Endometrium (tissue), 2 donors: ENCODE measurements at regions not wholly inside any gene's neighbourhood (a gene's known extent, or its start where the extent isn't known, plus 50 kb on each side); places are given as distances from the start of the nearest gene placed in this dataset.
"Not testable (repeated sequence)": the region's sequence is repeated elsewhere in the genome, so short reads cannot be mapped to it uniquely, and the experiment has no call there.

Experiments
- FAIRE-seq: peaks from 2 replicates; lab custom pipeline; 2012; peaks lifted over from hg19 to GRCh38; lab: Jason Lieb, UNC
- donor health status: control.
- donor health status: control.

DNA sequence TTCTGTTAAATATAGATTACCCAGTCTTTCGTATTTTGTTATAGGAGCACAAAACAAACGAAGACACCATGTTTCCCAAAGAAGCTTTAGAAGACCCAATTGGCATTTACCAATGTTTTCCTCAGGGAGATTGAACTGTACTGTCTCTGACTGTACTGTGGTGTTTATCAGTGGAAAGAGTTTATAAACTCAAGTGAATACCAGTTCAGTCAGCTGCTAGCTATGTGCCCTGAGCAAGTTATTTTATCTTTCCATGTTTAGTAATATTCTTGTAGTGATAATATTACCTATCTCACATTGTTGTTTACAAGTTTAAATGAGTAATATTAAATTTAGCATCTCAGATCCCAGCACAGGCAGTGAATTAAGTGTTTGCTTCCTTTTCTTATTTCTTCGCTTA is 773.2 kb downstream of the KCNA4 start:
- FAIRE-seq = no peak

DNA sequence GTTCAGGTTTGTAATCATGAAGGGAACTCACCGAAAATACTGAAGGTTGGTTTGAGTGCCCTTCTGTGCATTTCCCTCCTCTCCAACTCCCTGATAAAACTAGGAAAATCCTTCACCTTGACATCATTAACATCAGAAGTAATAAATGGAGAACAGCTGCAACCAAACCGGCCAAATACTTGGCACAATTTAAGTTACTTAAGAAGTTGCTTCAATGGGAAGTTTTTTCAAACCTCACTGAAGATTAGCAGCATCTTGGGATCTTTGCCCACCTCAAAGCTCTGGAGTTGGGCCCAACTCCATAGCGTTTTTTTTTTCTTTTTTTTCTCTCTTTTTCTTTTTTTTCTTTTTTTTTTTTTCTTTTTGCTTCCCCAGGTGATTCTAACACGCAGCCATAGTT is 784.8 kb downstream of the KCNA4 start:
- FAIRE-seq = no peak

GRCh38 chr11:29231586-29231985 is 785.2 kb downstream of the KCNA4 start:
- FAIRE-seq = no peak

DNA sequence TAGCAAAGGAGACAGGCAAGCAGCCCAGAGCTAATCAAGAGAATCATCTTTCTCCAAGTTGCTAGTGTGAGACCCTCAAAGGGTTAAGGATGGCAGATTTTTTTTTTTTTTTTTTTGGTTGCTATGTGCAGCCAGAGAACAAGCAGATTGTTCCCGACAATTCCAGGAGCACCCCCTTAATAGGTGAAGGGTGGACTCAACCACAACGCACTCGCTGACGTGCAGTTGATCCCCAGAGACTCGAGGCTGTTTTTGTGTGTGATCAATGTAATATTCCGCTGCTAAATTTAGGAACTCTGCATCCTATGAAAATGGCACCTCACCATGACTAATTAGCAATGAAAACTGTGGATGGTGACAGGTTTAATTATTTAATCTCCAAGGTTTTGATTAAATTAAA is 789.0 kb downstream of the KCNA4 start:
- FAIRE-seq = no peak

- no peak for FAIRE-seq
These were observed 792.0 kb downstream of the KCNA4 start for GRCh38 chr11:29224739-29225384.

- not testable (repeated sequence) for FAIRE-seq
These were observed 797.3 kb downstream of the KCNA4 start for GRCh38 chr11:29219531-29219930.

DNA sequence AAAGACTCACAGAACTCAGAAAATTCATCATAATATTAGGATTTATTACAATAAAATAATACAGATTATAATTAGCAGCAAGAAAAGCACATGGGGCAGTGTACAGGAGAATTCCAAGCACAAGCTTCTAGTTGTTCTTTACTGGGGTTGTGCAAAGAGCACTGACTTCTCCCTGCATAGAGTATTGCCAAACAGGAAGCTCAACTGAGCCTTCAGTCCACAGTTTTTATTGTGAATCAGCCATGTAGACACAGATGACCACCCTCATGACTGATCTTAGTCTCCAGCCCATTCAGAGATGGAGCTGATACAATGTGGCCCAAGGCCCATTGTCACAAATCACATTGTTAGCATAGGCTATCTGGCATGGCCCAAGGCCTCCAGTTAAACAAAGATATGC is 798.9 kb downstream of the KCNA4 start:
- FAIRE-seq = no peak

GRCh38 chr11:29214833-29215232 is 802.0 kb downstream of the KCNA4 start:
- no peak for FAIRE-seq

GRCh38 chr11:29211202-29211601 is 805.6 kb downstream of the KCNA4 start:
- no peak for FAIRE-seq

- no peak for FAIRE-seq
These were observed 806.4 kb downstream of the KCNA4 start for GRCh38 chr11:29210426-29210825.

DNA sequence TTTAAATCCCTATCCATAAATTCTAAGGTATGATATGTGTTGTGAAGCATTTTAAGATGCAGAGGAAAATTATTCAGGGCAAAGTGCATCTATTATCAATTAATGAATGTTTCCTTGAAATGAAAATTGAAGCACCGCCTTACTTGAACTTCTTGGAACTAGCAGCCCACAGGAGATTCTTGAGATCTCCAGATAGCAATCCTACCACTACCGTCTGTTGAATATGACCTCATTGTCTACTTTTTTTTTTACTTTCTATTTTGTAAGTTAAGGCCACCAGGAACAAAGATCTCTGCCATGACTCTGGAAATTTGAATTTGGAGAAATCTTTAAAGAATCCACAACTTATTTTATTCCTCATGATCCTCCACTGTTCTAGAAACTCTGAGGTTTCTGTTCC is 808.7 kb downstream of the KCNA4 start:
- no peak for FAIRE-seq

GRCh38 chr11:29200791-29201562 is 815.9 kb downstream of the KCNA4 start:
- FAIRE-seq = no peak

DNA sequence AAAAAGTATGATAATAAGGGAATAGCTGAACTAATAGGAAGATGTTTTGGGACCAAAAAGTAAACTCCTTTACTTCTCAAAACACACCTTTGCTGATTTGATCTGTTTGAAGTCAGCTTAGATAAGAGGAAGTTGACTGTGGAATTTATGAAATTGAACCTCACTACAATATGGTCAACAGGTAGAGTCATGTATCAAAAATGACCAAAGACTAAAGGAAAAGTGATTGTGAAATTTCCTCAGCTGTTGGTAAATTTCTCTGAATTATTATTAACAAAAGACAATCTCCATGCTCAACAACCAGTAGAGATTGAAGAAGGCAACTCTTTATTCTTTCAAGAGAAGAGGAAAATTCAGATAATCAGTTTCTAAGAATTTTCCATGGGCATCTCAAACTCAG is 826.5 kb downstream of the KCNA4 start:
- no peak for FAIRE-seq

- no peak for FAIRE-seq
These were observed 829.6 kb downstream of the KCNA4 start for GRCh38 chr11:29187215-29187614.

DNA sequence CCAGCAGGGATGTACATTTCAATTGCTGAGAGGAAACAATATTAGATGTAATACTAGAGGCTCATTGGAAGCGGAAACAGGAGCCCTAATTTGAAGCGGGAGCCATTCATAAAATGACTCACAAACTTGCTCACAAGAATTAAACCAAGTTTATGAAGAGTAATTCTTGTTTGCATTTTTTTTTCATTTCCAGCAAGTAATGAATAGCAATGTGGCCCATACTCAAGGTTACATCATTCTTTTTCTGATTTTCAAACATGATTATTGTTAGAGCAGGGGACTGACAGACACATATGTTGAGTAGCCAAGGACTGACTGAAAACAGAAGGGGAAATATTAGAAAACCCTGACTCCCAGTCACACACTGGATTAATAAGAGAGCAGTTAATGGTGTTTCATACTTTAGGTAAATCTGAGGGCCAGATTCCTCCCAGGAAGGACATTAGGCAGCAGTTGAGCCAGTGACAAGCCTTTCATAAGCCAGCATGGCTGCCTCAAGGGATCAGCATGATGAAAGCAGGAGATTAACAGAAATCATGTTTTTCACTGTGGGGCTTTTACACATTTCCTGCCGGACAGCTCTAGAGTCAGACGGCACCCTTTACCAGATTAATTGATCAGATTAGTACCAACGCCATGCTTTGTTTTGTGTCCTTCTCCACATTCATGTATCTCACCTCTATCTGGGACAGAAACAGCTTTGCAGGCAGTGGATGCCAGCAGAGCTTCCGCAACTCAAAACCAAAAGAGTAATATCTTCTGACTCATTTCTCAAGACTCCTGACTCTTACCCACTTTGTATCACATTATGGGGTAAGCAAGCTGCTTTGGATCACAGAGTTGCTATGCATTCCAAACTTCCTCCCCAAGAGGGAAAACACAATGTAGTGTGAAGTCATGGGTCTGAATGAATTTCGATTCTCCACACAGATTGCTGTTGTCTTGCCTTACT is 831.6 kb downstream of the KCNA4 start:
- no peak for FAIRE-seq

- no peak for FAIRE-seq
These were observed 833.5 kb downstream of the KCNA4 start for GRCh38 chr11:29183301-29183700.

- FAIRE-seq = no peak
These were observed 843.2 kb downstream of the KCNA4 start for GRCh38 chr11:29173660-29174062.

- FAIRE-seq = no peak
These were observed 845.4 kb downstream of the KCNA4 start for GRCh38 chr11:29171360-29171950.

GRCh38 chr11:29166306-29166705 is 850.5 kb downstream of the KCNA4 start:
- no peak for FAIRE-seq

DNA sequence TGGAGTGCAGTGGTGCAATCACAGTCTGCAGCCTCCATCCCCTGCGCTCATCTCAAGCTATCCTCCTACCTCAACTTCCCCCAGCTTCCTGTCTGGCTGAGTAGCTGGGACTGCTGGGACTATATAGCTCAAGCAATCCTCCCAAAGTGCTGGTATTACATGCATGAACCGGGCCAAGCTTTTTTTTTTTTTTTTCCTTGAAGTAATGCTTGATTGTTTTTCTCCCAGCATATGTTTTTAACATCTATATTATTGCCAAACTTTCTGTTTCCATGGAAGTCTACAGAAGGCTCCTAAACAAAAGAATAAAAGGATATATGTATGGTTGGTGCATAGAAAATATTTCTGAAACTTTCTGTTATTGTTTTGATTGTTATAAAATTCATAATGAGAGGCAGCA is 853.6 kb downstream of the KCNA4 start:
- FAIRE-seq = no peak

DNA sequence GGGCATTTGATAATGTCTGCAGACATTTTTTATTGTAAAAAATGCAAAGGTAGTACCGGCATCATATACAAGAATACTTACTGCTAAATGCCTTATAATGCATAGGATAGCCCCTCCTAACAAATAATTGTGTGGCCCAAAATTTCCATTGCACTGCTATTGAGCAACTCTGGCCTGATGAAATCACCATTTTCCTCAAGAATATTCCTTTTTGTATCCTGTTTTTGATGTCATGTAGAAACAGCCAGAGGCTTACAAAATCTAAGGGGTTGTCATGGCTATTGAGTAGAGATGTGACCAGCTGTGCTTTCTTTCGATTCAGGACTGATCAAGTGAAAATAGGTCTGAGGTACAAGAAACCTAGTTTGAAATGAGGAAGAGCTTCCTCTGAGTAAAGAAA is 854.3 kb downstream of the KCNA4 start:
- FAIRE-seq = no peak

DNA sequence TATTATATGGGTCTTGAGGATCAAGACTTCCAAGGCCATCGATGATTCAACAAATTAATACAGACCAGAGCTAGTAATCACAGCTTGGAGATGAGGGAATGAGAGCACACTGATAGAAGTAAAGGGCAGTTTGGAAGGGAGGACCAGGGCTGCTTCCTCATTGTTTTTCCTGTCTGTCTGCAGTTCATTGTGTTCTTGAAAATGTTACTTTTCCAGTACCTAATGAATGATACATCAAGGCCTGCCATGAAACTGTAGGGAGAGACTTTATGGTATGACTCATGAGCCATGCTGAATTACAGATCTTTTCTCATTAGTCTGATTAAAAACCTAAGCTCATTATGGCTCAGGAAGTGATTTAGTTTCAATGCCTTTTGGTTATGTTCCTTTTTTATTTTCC is 855.6 kb downstream of the KCNA4 start:
- FAIRE-seq = no peak
